ENCODE measurements at regions not wholly inside any gene's neighbourhood (a gene's known extent, or its start where the extent isn't known, plus 50 kb on each side); places are given as distances from the start of the nearest gene placed in this dataset.

DNA sequence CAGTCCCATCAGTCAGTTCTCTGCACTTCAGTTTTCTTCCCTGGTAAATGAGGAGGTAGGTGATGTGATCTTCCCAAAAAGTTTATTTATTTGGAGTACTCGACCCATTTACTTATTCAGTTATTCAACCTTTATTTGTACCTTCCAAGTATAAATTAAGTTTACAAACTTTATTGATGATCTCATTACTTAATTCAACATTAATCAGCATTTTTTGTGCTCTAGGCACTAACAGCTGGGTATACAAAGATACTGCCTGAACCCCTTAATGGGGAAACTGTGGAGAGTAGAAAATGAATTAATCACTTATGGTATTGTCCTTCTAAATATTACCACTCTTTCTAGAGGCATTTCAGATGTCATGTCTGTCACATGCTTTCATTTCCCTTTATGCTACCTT, 293.3 kb downstream of the DLEU7 start:
- Histone ChIP-seq H3K4me1 (ENCODE audit: insufficient read depth, low read length, poor library complexity, severe bottlenecking) (no peaks in the 10 kb centered on the region), H3K27ac (ENCODE audit: low read depth, low read length, poor library complexity, severe bottlenecking) (no peak overlapping the region), H3K27me3 (replicated peaks; ENCODE audit: insufficient read depth, low read depth, low read length, poor library complexity) (no peaks in the 10 kb centered on the region), H3K36me3 (ENCODE audit: insufficient read depth, low read length, poor library complexity, severe bottlenecking) (no peaks in the 10 kb centered on the region), H3K9me3 (ENCODE audit: low read depth, low read length, poor library complexity, severe bottlenecking) (no peaks in the 10 kb centered on the region), H3K4me3 (ENCODE audit: low read depth, low read length, poor library complexity, severe bottlenecking) (no peak overlapping the region)
- ChIA-PET POLR2A (ENCODE audit: low non-redundant PET) (no interaction called here), CTCF (no interaction called here)
- intact Hi-C loops (cut with micrococcal nuclease; ENCODE audit: unreplicated experiment), result loop anchor here (10.0 kb wide), 1 partner anchor 245 kb away; no protein-coding TSS in a partner anchor
- TF ChIP-seq, protein P1, sequence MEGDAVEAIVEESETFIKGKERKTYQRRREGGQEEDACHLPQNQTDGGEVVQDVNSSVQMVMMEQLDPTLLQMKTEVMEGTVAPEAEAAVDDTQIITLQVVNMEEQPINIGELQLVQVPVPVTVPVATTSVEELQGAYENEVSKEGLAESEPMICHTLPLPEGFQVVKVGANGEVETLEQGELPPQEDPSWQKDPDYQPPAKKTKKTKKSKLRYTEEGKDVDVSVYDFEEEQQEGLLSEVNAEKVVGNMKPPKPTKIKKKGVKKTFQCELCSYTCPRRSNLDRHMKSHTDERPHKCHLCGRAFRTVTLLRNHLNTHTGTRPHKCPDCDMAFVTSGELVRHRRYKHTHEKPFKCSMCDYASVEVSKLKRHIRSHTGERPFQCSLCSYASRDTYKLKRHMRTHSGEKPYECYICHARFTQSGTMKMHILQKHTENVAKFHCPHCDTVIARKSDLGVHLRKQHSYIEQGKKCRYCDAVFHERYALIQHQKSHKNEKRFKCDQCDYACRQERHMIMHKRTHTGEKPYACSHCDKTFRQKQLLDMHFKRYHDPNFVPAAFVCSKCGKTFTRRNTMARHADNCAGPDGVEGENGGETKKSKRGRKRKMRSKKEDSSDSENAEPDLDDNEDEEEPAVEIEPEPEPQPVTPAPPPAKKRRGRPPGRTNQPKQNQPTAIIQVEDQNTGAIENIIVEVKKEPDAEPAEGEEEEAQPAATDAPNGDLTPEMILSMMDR (conservative IDR thresholded peaks at IDR 0.05; ENCODE audit: low read depth, low read length), result no peak
- no peak for TF ChIP-seq EZH2 (IDR thresholded peaks at IDR 0.05; ENCODE audit: borderline replicate concordance, low read depth, low read length, poor library complexity, severe bottlenecking)
- no TSS peak for BruUV-seq (replicated peaks)
- DNase-seq (ENCODE audit: low spot score), result no peak

DNA sequence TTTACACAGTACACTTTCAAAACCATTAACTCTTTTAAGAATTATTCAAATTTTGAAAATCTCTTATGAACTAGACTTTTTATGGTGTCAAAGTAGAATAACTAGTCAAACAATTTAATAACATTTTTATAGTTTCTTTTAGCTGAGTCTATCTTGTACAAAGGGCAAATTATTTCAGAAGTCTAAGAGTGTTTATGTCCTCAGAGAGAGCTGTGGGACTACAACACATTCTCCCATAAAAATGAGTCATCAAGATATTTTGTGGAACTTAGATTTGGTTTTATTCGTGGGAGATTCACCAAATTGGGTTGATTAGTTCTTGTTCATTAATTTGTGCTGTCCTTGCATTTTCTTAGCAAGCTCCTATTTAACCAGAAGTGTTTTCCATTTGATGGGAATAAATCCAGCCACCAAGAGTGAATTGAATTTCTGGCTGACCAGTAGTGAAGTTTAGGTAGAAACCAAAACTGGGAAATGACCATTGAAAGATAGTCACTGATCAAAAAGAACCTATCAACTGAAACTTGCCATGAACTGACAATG, 291.0 kb downstream of the DLEU7 start:
- DNase-seq (ENCODE audit: low spot score), result no peak
- intact Hi-C loops (cut with micrococcal nuclease; ENCODE audit: unreplicated experiment), result loop anchor here (10.0 kb wide), 1 partner anchor 242 kb away; no protein-coding TSS in a partner anchor
- Histone ChIP-seq H3K4me3 (ENCODE audit: low read depth, low read length, poor library complexity, severe bottlenecking) (no peak overlapping the region), H3K27me3 (replicated peaks; ENCODE audit: insufficient read depth, low read depth, low read length, poor library complexity) (no peaks in the 10 kb centered on the region), H3K4me1 (ENCODE audit: insufficient read depth, low read length, poor library complexity, severe bottlenecking) (no peaks in the 10 kb centered on the region), H3K36me3 (ENCODE audit: insufficient read depth, low read length, poor library complexity, severe bottlenecking) (no peaks in the 10 kb centered on the region), H3K27ac (ENCODE audit: low read depth, low read length, poor library complexity, severe bottlenecking) (no peak overlapping the region), H3K9me3 (ENCODE audit: low read depth, low read length, poor library complexity, severe bottlenecking) (no peaks in the 10 kb centered on the region)
- CTCF ChIA-PET, result no interaction called here
- TF ChIP-seq, protein P1 (conservative IDR thresholded peaks at IDR 0.05; ENCODE audit: low read depth, low read length), result no peak
- no peak for TF ChIP-seq EZH2 (IDR thresholded peaks at IDR 0.05; ENCODE audit: borderline replicate concordance, low read depth, low read length, poor library complexity, severe bottlenecking)
- no TSS peak for BruUV-seq (replicated peaks)
- POLR2A ChIA-PET (ENCODE audit: low non-redundant PET), result interaction anchor here (0.7 kb wide), 1 partner anchor 248 kb away, joined by 3 read pairs; no protein-coding TSS in a partner anchor

DNA sequence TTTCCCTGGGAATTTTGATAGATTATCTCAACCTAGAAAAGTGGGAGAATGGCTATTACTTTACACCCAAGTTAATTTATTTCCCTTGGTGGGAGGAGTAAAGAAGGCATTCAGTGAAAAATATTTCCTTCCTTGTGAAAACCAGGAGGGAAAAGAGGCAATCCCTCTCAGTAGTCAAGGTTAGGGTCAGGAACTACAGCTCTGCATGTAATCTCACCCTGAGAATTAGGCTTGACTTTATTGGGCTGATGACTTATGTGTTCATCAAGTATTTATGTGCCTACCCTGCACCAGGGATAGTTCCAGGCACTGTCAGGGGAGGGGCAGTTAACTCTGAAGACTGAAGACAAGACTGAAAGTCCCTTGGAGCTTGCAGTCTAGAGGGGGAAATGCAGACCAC, 281.8 kb downstream of the DLEU7 start:
- no peaks in the 10 kb centered on the region for H3K4me1 ChIP-seq (ENCODE audit: insufficient read depth, low read length, poor library complexity, severe bottlenecking)
- TF ChIP-seq, protein P1 (conservative IDR thresholded peaks at IDR 0.05; ENCODE audit: low read depth, low read length), result no peak
- no peak for TF ChIP-seq EZH2 (IDR thresholded peaks at IDR 0.05; ENCODE audit: borderline replicate concordance, low read depth, low read length, poor library complexity, severe bottlenecking)
- ChIA-PET CTCF (no interaction called here), POLR2A (ENCODE audit: low non-redundant PET) (no interaction called here)
- H3K27me3 ChIP-seq (replicated peaks; ENCODE audit: insufficient read depth, low read depth, low read length, poor library complexity), result peaks cover 3% of the 10 kb centered on the region
- H3K9me3 ChIP-seq (ENCODE audit: low read depth, low read length, poor library complexity, severe bottlenecking), result no peaks in the 10 kb centered on the region
- no peak overlapping the region for H3K27ac ChIP-seq (ENCODE audit: low read depth, low read length, poor library complexity, severe bottlenecking)
- H3K36me3 ChIP-seq (ENCODE audit: insufficient read depth, low read length, poor library complexity, severe bottlenecking), result no peaks in the 10 kb centered on the region
- intact Hi-C loops (cut with micrococcal nuclease; ENCODE audit: unreplicated experiment), result no loop called here
- no peak for DNase-seq (ENCODE audit: low spot score)
- no peak overlapping the region for H3K4me3 ChIP-seq (ENCODE audit: low read depth, low read length, poor library complexity, severe bottlenecking)
- no TSS peak for BruUV-seq (replicated peaks)
